Kidney (tissue), 13 donors: ENCODE measurements at regions not wholly inside any gene's neighbourhood (a gene's known extent, or its start where the extent isn't known, plus 50 kb on each side); places are given as distances from the start of the nearest gene placed in this dataset.

Source experiments
- DNase-seq, 5 donors: peaks; one replicate each; pipeline ENCODE4 v3.0.0-alpha.2; 2013 to 2020
- FAIRE-seq: peaks from 2 replicates; lab custom pipeline; 2012; peaks lifted over from hg19 to GRCh38; lab: Jason Lieb, UNC
- H3K27ac ChIP-seq, 2 donors: one replicate each; pipeline ENCODE4 v1.7.0; 2013; ENCODE audit warnings: low read depth in 2 of 2, low read length in 2 of 2, inconsistent platforms in 1 of 2
- H3K27me3 ChIP-seq: one replicate; pipeline ENCODE4 v1.7.1; 2013; ENCODE audit warnings: low read length, inconsistent platforms; ENCODE audit not compliant: control insufficient read depth, insufficient read depth
- H3K36me3 ChIP-seq, 3 donors: one replicate each; pipeline versions ENCODE4 v1.7.0 to v1.7.1; 2013; ENCODE audit warnings: low read length in 3 of 3, control low read depth in 1 of 3, inconsistent platforms in 1 of 3; ENCODE audit not compliant: insufficient read depth in 3 of 3, control insufficient read depth in 2 of 3
- H3K4me1 ChIP-seq, 3 donors: one replicate each; pipeline versions ENCODE4 v1.7.0 to v1.7.1; 2013; ENCODE audit warnings: low read length in 3 of 3, inconsistent platforms in 1 of 3, low read depth in 1 of 3; ENCODE audit not compliant: control insufficient read depth in 2 of 3, insufficient read depth in 2 of 3
- H3K4me3 ChIP-seq, 3 donors: one replicate each; pipeline versions ENCODE4 v1.7.0 to v1.8.1; 2013; ENCODE audit warnings: low read length in 3 of 3, control low read depth in 1 of 3, inconsistent platforms in 1 of 3
- H3K9ac ChIP-seq, 3 donors: one replicate each; pipeline versions ENCODE4 v1.7.0 to v1.7.1; 2013; ENCODE audit warnings: low read length in 3 of 3, control low read depth in 1 of 3, inconsistent platforms in 1 of 3
- H3K9me3 ChIP-seq, 3 donors: one replicate each; pipeline versions ENCODE4 v1.7.0 to v1.7.1; 2013; ENCODE audit warnings: low read length in 3 of 3, control low read depth in 1 of 3, inconsistent platforms in 1 of 3; ENCODE audit not compliant: control insufficient read depth in 2 of 3, insufficient read depth in 1 of 3
- intact Hi-C: fragments of 100-400 bp; cut with DNase I; formaldehyde crosslinking; loops from one replicate; pipeline ENCODE4 v1.11.1; 2022
- TF ChIP-seq, protein P1 (sequence below): IDR thresholded peaks from 3 replicates; pipeline ENCODE4 v1.5.1; 2012; ENCODE audit warnings: mild to moderate bottlenecking, moderate library complexity, borderline replicate concordance; ENCODE audit not compliant: insufficient read depth; ENCODE audit errors: extremely low read depth
- donor health status: control.
- donor health status: control.
- donor health status: control.
- donor health status: control.
- donor health status: control.
- donor health status: DM: yes; HTN: yes; CAD: no.
- donor health status: Normal renal cell carcinoma (clear cell type).

DNA sequence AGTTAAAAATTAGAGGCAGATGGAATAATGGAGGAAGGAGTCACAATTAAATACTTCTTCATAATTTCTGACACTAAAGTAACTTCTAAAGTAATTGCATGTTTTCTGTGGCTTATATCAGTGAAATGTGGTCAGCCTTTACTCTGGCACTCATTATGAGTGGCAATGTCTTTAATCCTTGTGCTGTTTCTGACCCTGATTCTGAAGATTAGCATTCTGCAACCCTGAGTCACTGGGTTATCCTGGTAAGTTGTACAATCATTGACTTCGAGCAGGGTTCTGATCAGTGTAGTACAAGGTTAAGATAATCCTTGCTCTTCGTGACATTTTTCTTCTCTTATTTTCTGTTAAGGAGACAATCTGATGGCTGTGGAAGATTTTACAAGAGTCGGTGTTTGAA lies 379.4 kb upstream of the RORB start:
- H3K4me1 ChIP-seq = no peaks in the 10 kb centered on the region
- TF ChIP-seq, protein P1, sequence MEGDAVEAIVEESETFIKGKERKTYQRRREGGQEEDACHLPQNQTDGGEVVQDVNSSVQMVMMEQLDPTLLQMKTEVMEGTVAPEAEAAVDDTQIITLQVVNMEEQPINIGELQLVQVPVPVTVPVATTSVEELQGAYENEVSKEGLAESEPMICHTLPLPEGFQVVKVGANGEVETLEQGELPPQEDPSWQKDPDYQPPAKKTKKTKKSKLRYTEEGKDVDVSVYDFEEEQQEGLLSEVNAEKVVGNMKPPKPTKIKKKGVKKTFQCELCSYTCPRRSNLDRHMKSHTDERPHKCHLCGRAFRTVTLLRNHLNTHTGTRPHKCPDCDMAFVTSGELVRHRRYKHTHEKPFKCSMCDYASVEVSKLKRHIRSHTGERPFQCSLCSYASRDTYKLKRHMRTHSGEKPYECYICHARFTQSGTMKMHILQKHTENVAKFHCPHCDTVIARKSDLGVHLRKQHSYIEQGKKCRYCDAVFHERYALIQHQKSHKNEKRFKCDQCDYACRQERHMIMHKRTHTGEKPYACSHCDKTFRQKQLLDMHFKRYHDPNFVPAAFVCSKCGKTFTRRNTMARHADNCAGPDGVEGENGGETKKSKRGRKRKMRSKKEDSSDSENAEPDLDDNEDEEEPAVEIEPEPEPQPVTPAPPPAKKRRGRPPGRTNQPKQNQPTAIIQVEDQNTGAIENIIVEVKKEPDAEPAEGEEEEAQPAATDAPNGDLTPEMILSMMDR = no peak
- no peak overlapping the region for H3K27ac ChIP-seq
- no peak overlapping the region for H3K4me3 ChIP-seq
- no peaks in the 10 kb centered on the region for H3K36me3 ChIP-seq
- no peak for FAIRE-seq
- H3K9ac ChIP-seq = no peak overlapping the region
- no peaks in the 10 kb centered on the region for H3K27me3 ChIP-seq
- DNase-seq = no peak
- H3K9me3 ChIP-seq = no peaks in the 10 kb centered on the region
- intact Hi-C loops = no loop called here

DNA sequence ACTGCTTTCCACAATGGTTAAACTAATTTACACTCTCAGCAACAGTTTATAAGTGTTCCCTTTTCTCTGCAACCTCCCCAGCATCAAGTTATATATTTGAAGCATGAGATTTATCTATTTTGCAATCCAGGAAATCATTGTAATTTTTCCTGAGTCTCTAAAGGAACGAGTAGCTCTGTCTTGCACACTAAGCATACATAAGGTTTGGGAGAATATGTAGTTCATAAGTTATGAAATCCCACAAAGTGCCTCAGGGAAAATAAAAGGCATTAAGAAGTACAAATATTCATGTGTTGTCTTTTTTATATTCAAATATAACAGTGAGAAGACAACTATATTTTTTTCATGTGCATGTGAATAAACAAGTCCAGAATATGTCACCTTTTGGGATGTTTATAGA lies 377.1 kb upstream of the RORB start:
- TF ChIP-seq, protein P1 = no peak
- Histone ChIP-seq H3K27me3 (no peaks in the 10 kb centered on the region), H3K36me3 (no peaks in the 10 kb centered on the region), H3K9me3 (no peaks in the 10 kb centered on the region), H3K4me1 (no peaks in the 10 kb centered on the region), H3K4me3 (no peak overlapping the region), H3K27ac (no peak overlapping the region), H3K9ac (no peak overlapping the region)
- intact Hi-C loops = no loop called here
- no peak for FAIRE-seq
- DNase-seq = no peak

- no peaks in the 10 kb centered on the region for H3K4me1 ChIP-seq
- intact Hi-C loops = no loop called here
- DNase-seq (no peak), FAIRE-seq (no peak)
- H3K27ac ChIP-seq = no peak overlapping the region
- H3K9me3 ChIP-seq = no peaks in the 10 kb centered on the region
- H3K27me3 ChIP-seq = no peaks in the 10 kb centered on the region
- H3K9ac ChIP-seq = no peak overlapping the region
- TF ChIP-seq, protein P1 = no peak
- no peak overlapping the region for H3K4me3 ChIP-seq
- no peaks in the 10 kb centered on the region for H3K36me3 ChIP-seq
These were observed 376.7 kb upstream of the RORB start for GRCh38 chr9:74120470-74120869.

GRCh38 chr9:74122216-74122615 lies 374.9 kb upstream of the RORB start:
- no peaks in the 10 kb centered on the region for H3K36me3 ChIP-seq
- no peak overlapping the region for H3K27ac ChIP-seq
- no peak overlapping the region for H3K9ac ChIP-seq
- TF ChIP-seq, protein P1 = no peak
- no peaks in the 10 kb centered on the region for H3K4me1 ChIP-seq
- no peak overlapping the region for H3K4me3 ChIP-seq
- FAIRE-seq (no peak), DNase-seq (no peak)
- intact Hi-C loops = no loop called here
- H3K27me3 ChIP-seq = no peaks in the 10 kb centered on the region
- H3K9me3 ChIP-seq = no peaks in the 10 kb centered on the region
